SU-DHL-6 (cell line): ENCODE measurements at regions not wholly inside any gene's neighbourhood (a gene's known extent, or its start where the extent isn't known, plus 50 kb on each side); places are given as distances from the start of the nearest gene placed in this dataset.

Source experiments
- EZH2phosphoT487 ChIP-seq: fragments of 200-600 bp; sonication (generic), shearing (Covaris generic); conservative IDR thresholded peaks from 2 replicates; pipeline ENCODE4 v1.6.1; 2018; ENCODE audit warnings: mild to moderate bottlenecking, antibody characterized with exemption, low read length, moderate library complexity, mixed read lengths
- TF ChIP-seq, protein P1 (sequence below): fragments of 200-600 bp; sonication (generic); IDR thresholded peaks from one replicate; pipeline ENCODE4 v1.5.1; 2017; ENCODE audit warnings: antibody characterized with exemption, mild to moderate bottlenecking, low read length, moderate library complexity; ENCODE audit not compliant: insufficient read depth, poor library complexity, severe bottlenecking

GRCh38 chr10:35754519-35754918 is 112.4 kb upstream of the FZD8 start:
- TF ChIP-seq, protein P1, sequence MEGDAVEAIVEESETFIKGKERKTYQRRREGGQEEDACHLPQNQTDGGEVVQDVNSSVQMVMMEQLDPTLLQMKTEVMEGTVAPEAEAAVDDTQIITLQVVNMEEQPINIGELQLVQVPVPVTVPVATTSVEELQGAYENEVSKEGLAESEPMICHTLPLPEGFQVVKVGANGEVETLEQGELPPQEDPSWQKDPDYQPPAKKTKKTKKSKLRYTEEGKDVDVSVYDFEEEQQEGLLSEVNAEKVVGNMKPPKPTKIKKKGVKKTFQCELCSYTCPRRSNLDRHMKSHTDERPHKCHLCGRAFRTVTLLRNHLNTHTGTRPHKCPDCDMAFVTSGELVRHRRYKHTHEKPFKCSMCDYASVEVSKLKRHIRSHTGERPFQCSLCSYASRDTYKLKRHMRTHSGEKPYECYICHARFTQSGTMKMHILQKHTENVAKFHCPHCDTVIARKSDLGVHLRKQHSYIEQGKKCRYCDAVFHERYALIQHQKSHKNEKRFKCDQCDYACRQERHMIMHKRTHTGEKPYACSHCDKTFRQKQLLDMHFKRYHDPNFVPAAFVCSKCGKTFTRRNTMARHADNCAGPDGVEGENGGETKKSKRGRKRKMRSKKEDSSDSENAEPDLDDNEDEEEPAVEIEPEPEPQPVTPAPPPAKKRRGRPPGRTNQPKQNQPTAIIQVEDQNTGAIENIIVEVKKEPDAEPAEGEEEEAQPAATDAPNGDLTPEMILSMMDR = no peak
- no peak for TF ChIP-seq EZH2phosphoT487
